ENCODE measurements at regions not wholly inside any gene's neighbourhood (a gene's known extent, or its start where the extent isn't known, plus 50 kb on each side); places are given as distances from the start of the nearest gene placed in this dataset.
A peak's percentile ranks its signal among the peaks of the same experiment; 100 is the strongest.

DNA sequence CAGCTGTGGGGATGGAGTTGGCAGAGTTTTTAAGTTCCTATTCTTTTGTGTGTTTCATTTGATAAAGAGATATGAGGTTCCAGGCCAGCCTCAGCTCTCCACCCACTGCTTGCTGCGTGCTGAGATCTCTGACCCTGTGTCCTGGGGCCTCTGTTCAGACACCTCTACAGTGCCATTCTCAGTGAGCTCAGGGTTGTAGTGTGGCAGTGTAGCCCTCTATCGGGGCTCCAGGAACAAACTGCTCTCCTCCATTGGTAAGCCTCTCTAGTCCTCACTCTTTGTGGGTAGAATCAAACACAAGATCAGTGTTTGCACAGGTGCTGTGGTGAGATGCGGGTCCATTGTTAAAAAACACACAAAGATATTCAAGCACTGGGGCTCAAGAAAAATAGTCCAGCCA is 386.6 kb upstream of the RPS23 start (continued):
- TF ChIP-seq, protein P1, sequence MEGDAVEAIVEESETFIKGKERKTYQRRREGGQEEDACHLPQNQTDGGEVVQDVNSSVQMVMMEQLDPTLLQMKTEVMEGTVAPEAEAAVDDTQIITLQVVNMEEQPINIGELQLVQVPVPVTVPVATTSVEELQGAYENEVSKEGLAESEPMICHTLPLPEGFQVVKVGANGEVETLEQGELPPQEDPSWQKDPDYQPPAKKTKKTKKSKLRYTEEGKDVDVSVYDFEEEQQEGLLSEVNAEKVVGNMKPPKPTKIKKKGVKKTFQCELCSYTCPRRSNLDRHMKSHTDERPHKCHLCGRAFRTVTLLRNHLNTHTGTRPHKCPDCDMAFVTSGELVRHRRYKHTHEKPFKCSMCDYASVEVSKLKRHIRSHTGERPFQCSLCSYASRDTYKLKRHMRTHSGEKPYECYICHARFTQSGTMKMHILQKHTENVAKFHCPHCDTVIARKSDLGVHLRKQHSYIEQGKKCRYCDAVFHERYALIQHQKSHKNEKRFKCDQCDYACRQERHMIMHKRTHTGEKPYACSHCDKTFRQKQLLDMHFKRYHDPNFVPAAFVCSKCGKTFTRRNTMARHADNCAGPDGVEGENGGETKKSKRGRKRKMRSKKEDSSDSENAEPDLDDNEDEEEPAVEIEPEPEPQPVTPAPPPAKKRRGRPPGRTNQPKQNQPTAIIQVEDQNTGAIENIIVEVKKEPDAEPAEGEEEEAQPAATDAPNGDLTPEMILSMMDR (CRISPR knock-in tag; IDR thresholded peaks at IDR 0.05) = peak; percentile 48

DNA sequence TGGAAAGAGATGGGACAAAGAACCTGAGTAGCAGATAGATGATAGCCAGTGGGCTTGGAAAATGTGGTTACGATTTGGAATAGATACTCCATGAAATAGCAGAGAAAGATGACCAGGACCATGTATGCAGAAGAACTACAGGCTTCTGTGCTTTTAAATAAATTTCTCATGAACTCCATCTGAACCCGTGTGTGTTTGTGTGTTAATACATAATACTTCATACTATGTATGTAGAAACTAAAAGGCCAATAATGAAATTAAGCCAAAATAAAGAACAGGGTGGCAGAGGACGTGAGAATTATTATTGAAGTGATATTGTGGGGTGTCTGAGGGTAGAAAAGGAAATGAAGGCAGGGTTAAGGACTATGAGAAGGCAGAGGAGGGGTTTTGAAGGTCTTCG is 385.1 kb upstream of the RPS23 start:
- no peak overlapping the region for H3K27ac ChIP-seq (ENCODE audit: extremely low read length, insufficient read depth, low read length)
- H2AFZ ChIP-seq (ENCODE audit: low read length) = no peak overlapping the region
- FAIRE-seq = no peak
- no peak for ATAC-seq
- ChIA-PET POLR2A (no interaction called here), CTCF (ENCODE audit: low intra/inter-chr PET ratio, low total read pairs) (no interaction called here)
- peaks cover 22% of the 10 kb centered on the region; the same call in 1 of the 2 replicates for H3K4me1 ChIP-seq (ENCODE audit: insufficient read depth, low read length)
- H3K36me3 ChIP-seq (replicated peaks in 1 of 2; ENCODE audit: control insufficient read depth in 1 of 2, insufficient read depth in 2 of 2, low read length in 2 of 2) = no peaks in the 10 kb centered on the region
- no peak overlapping the region for H3K9ac ChIP-seq (ENCODE audit: insufficient read depth, low read depth, low read length)
- WGBS (ENCODE audit: low lambda C conversion rate) = 46% methylated on average over 4 of the region's 4 CpGs
- H3K79me2 ChIP-seq (ENCODE audit: insufficient read depth, low read length) = no peaks in the 10 kb centered on the region
- DNase-seq (ENCODE audit: low spot score) = no peak
- H3K9me3 ChIP-seq (ENCODE audit: low read length) = no peaks in the 10 kb centered on the region
- in situ Hi-C loops (cut with HindIII; ENCODE audit: extremely low pct_ligation_motif_present, low pct_unique_long_range_greater_than_20kb) = no loop called here
- H3K4me2 ChIP-seq (ENCODE audit: low read depth, low read length) = no peak overlapping the region
- no peak overlapping the region for H3K4me3 ChIP-seq (replicated peaks in 1 of 3; ENCODE audit: insufficient read depth in 1 of 3, low read depth in 2 of 3, low read length in 3 of 3)
- no TSS peak for BruUV-seq (replicated peaks)
- intact Hi-C loops (cut with micrococcal nuclease; ENCODE audit: unreplicated experiment) = no loop called here
- no peaks in the 10 kb centered on the region for H4K20me1 ChIP-seq (ENCODE audit: insufficient read depth, low read length)
- H3K27me3 ChIP-seq (ENCODE audit: control insufficient read depth in 1 of 2, insufficient read depth in 2 of 2, low read length in 2 of 2) = no peaks in the 10 kb centered on the region
- no peak for TF ChIP-seq STAG1 (CRISPR knock-in tag; IDR thresholded peaks at IDR 0.05)
- TF ChIP-seq STAT5B (CRISPR knock-in tag; IDR thresholded peaks at IDR 0.05) = no peak
- TF ChIP-seq ZNF264 (CRISPR knock-in tag; IDR thresholded peaks at IDR 0.05) = no peak
- no peak for TF ChIP-seq MED8 (CRISPR knock-in tag; IDR thresholded peaks at IDR 0.05; ENCODE audit: insufficient replicate concordance)
- no peak for TF ChIP-seq MTA1 (CRISPR knock-in tag; IDR thresholded peaks at IDR 0.05; ENCODE audit: borderline replicate concordance)
- TF ChIP-seq, protein P2, sequence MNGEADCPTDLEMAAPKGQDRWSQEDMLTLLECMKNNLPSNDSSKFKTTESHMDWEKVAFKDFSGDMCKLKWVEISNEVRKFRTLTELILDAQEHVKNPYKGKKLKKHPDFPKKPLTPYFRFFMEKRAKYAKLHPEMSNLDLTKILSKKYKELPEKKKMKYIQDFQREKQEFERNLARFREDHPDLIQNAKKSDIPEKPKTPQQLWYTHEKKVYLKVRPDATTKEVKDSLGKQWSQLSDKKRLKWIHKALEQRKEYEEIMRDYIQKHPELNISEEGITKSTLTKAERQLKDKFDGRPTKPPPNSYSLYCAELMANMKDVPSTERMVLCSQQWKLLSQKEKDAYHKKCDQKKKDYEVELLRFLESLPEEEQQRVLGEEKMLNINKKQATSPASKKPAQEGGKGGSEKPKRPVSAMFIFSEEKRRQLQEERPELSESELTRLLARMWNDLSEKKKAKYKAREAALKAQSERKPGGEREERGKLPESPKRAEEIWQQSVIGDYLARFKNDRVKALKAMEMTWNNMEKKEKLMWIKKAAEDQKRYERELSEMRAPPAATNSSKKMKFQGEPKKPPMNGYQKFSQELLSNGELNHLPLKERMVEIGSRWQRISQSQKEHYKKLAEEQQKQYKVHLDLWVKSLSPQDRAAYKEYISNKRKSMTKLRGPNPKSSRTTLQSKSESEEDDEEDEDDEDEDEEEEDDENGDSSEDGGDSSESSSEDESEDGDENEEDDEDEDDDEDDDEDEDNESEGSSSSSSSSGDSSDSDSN (CRISPR knock-in tag; IDR thresholded peaks at IDR 0.05) = no peak
- TF ChIP-seq ZNF552 (CRISPR knock-in tag; IDR thresholded peaks at IDR 0.05; ENCODE audit: borderline replicate concordance) = no peak
- no peak for TF ChIP-seq GTF2F1 (IDR thresholded peaks at IDR 0.05; ENCODE audit: low read length)
- TF ChIP-seq, protein P3, sequence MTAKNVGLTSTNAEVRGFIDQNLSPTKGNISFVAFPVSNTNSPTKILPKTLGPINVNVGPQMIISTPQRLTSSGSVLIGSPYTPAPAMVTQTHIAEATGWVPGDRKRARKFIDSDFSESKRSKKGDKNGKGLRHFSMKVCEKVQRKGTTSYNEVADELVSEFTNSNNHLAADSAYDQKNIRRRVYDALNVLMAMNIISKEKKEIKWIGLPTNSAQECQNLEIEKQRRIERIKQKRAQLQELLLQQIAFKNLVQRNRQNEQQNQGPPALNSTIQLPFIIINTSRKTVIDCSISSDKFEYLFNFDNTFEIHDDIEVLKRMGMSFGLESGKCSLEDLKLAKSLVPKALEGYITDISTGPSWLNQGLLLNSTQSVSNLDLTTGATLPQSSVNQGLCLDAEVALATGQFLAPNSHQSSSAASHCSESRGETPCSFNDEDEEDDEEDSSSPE (CRISPR knock-in tag; IDR thresholded peaks at IDR 0.05) = no peak
- TF ChIP-seq, protein P4, sequence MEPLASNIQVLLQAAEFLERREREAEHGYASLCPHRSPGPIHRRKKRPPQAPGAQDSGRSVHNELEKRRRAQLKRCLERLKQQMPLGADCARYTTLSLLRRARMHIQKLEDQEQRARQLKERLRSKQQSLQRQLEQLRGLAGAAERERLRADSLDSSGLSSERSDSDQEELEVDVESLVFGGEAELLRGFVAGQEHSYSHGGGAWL (CRISPR knock-in tag; IDR thresholded peaks at IDR 0.05) = no peak
- TF ChIP-seq, protein P5, sequence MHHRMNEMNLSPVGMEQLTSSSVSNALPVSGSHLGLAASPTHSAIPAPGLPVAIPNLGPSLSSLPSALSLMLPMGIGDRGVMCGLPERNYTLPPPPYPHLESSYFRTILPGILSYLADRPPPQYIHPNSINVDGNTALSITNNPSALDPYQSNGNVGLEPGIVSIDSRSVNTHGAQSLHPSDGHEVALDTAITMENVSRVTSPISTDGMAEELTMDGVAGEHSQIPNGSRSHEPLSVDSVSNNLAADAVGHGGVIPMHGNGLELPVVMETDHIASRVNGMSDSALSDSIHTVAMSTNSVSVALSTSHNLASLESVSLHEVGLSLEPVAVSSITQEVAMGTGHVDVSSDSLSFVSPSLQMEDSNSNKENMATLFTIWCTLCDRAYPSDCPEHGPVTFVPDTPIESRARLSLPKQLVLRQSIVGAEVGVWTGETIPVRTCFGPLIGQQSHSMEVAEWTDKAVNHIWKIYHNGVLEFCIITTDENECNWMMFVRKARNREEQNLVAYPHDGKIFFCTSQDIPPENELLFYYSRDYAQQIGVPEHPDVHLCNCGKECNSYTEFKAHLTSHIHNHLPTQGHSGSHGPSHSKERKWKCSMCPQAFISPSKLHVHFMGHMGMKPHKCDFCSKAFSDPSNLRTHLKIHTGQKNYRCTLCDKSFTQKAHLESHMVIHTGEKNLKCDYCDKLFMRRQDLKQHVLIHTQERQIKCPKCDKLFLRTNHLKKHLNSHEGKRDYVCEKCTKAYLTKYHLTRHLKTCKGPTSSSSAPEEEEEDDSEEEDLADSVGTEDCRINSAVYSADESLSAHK (CRISPR knock-in tag; IDR thresholded peaks at IDR 0.05; ENCODE audit: borderline replicate concordance) = no peak
- no peak for TF ChIP-seq SNRNP70 (IDR thresholded peaks at IDR 0.05; ENCODE audit: low read depth, low read length)
- TF ChIP-seq, protein P6, sequence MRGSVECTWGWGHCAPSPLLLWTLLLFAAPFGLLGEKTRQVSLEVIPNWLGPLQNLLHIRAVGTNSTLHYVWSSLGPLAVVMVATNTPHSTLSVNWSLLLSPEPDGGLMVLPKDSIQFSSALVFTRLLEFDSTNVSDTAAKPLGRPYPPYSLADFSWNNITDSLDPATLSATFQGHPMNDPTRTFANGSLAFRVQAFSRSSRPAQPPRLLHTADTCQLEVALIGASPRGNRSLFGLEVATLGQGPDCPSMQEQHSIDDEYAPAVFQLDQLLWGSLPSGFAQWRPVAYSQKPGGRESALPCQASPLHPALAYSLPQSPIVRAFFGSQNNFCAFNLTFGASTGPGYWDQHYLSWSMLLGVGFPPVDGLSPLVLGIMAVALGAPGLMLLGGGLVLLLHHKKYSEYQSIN (CRISPR knock-in tag; IDR thresholded peaks at IDR 0.05; ENCODE audit: borderline replicate concordance) = no peak

Data from HepG2 (cell line).